OCI-LY3 (cell line): ENCODE measurements at regions not wholly inside any gene's neighbourhood (a gene's known extent, or its start where the extent isn't known, plus 50 kb on each side); places are given as distances from the start of the nearest gene placed in this dataset.

Experiments used
- CTCF ChIP-seq: fragments of 200-600, 300-600 bp; sonication (generic); IDR thresholded peaks from 2 replicates; pipeline ENCODE4 v1.5.1; 2014; ENCODE audit warnings: antibody characterized with exemption, low read length, low read depth
- EZH2phosphoT487 ChIP-seq: fragments of 200-600 bp; shearing (Covaris generic); IDR thresholded peaks from 2 replicates; pipeline ENCODE4 v1.6.1; 2018; ENCODE audit warnings: antibody characterized with exemption, mixed run types, low read depth

GRCh38 chr2:226520723-226521122, 278.9 kb downstream of the IRS1 start:
- no peak for TF ChIP-seq CTCF
- TF ChIP-seq EZH2phosphoT487, result no peak
